Muscle of leg (tissue), 3 donors: ENCODE measurements at regions not wholly inside any gene's neighbourhood (a gene's known extent, or its start where the extent isn't known, plus 50 kb on each side); places are given as distances from the start of the nearest gene placed in this dataset.
"Not testable (repeated sequence)": the region's sequence is repeated elsewhere in the genome, so short reads cannot be mapped to it uniquely, and the experiment has no call there.

Source experiments
- DNase-seq: peaks from one replicate; pipeline ENCODE4 v3.0.0; 2013
- H3K27ac ChIP-seq: one replicate; pipeline ENCODE4 v1.5.1; 2013; ENCODE audit warnings: mild to moderate bottlenecking, low read length, control low read depth
- H3K27me3 ChIP-seq: one replicate; pipeline ENCODE4 v1.6.1; 2013; ENCODE audit warnings: low read length; ENCODE audit not compliant: control insufficient read depth, insufficient read depth
- H3K36me3 ChIP-seq: one replicate; pipeline ENCODE4 v1.6.1; 2013; ENCODE audit warnings: low read length; ENCODE audit not compliant: control insufficient read depth, insufficient read depth
- H3K4me1 ChIP-seq: one replicate; pipeline ENCODE4 v1.6.1; 2013; ENCODE audit warnings: low read length; ENCODE audit not compliant: control insufficient read depth, insufficient read depth
- H3K4me3 ChIP-seq: one replicate; pipeline ENCODE4 v1.5.1; 2013; ENCODE audit warnings: low read length, control low read depth
- H3K9me3 ChIP-seq: replicated peaks from 2 replicates; pipeline ENCODE4 v1.6.1; 2013; ENCODE audit warnings: low read depth, low read length; ENCODE audit not compliant: control insufficient read depth
- WGBS: methylation state at CpG from one replicate; pipeline ENCODE4 v1.1.5; 2013; ENCODE audit warnings: missing lambda C conversion rate; ENCODE audit not compliant: insufficient coverage; 5-methylcytosine and 5-hydroxymethylcytosine counted together

GRCh38 chr12:131266591-131267467 lies 313.1 kb downstream of the ADGRD1 start:
- no peaks in the 10 kb centered on the region for H3K4me1 ChIP-seq
- H3K9me3 ChIP-seq = no peaks in the 10 kb centered on the region
- H3K27me3 ChIP-seq = peaks cover 6% of the 10 kb centered on the region
- 67% methylated on average over 16 of the region's 19 CpGs for WGBS
- H3K4me3 ChIP-seq = no peak overlapping the region
- no peak overlapping the region for H3K27ac ChIP-seq
- H3K36me3 ChIP-seq = no peaks in the 10 kb centered on the region
- DNase-seq = no peak

DNA sequence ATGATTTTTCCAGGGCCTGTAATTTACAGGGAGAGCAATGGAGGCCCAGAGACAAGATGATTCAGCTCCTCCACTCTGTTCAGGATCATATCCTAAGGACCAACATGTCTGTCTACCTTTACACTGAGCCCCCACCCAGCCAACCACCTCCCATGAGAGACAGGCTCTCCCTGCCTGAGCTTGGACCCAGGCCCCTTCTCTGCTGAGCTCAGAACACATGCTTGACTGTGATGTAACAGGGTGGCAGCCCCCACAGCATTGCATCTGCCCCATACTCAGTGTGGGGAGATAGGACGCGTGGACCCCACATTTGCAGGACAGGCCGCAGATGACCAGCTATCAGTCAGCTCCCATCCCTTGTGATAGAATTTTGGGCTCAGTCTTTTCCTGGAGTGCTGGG lies 313.9 kb downstream of the ADGRD1 start:
- 84% methylated on average over 3 of the region's 3 CpGs for WGBS
- no peak overlapping the region for H3K27ac ChIP-seq
- no peaks in the 10 kb centered on the region for H3K36me3 ChIP-seq

DNA sequence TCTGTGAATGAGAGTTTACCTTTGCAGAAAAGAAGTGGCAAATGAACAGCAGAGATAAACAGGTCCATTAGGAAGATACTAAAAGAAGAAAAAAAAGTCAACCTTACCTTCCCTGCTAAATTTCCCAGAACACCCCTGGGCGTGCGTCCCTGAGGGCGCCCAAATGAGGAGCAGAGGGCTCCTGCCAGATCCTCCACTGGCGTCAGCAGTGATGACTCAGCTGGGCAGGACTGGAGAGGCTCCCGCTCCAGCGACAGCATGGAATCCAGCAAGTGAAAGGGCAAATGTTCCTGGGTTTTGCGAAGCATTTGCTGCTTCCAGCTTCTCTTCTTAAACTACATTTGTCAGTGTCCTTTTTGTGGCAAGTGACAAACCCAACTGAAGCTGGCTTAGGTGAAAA lies 314.4 kb downstream of the ADGRD1 start:
- H3K36me3 ChIP-seq, H3K9me3 ChIP-seq, H3K4me1 ChIP-seq, H3K27me3 ChIP-seq, H3K27ac ChIP-seq, H3K4me3 ChIP-seq: not testable (repeated sequence)
- DNase-seq = peak; percentile 24
- no CpG with 5 or more reads among the region's 7 CpGs for WGBS

More for the DNA sequence above, 313.9 kb downstream of the ADGRD1 start:
- Histone ChIP-seq H3K27me3 (peaks cover 6% of the 10 kb centered on the region), H3K4me3 (no peak overlapping the region), H3K4me1 (no peaks in the 10 kb centered on the region), H3K9me3 (no peaks in the 10 kb centered on the region)
- no peak for DNase-seq

- H3K27ac ChIP-seq, H3K9me3 ChIP-seq, H3K4me1 ChIP-seq, H3K4me3 ChIP-seq, H3K27me3 ChIP-seq, H3K36me3 ChIP-seq, DNase-seq: not testable (repeated sequence)
- WGBS = no CpG with 5 or more reads among the region's 4 CpGs
Measured at GRCh38 chr12:131268571-131268970, 314.9 kb downstream of the ADGRD1 start.

DNA sequence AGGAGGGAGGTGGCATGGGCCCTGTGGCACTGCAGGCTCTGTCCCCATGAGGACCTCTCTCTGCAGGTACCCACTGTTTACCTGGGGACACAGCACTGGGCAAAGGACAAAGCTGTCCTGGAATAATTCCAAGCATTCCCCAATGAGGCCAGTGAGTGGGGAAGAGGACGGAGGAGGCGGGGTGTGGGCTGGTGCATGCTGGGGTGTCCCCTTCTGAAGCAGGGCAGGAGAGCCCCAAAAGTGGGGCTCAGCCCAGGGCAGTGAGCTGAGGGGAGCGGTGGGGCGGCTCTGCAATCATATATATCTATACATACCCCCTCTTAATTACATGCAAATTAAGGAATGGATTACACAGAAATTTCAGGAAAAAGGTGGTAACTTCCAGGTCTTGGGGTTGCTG lies 315.8 kb downstream of the ADGRD1 start:
- H3K9me3 ChIP-seq = no peaks in the 10 kb centered on the region
- H3K27me3 ChIP-seq = peaks cover 4% of the 10 kb centered on the region
- DNase-seq = no peak
- H3K4me1 ChIP-seq = no peaks in the 10 kb centered on the region
- no CpG with 5 or more reads among the region's 4 CpGs for WGBS
- H3K36me3 ChIP-seq = no peaks in the 10 kb centered on the region
- no peak overlapping the region for H3K4me3 ChIP-seq
- no peak overlapping the region for H3K27ac ChIP-seq

DNA sequence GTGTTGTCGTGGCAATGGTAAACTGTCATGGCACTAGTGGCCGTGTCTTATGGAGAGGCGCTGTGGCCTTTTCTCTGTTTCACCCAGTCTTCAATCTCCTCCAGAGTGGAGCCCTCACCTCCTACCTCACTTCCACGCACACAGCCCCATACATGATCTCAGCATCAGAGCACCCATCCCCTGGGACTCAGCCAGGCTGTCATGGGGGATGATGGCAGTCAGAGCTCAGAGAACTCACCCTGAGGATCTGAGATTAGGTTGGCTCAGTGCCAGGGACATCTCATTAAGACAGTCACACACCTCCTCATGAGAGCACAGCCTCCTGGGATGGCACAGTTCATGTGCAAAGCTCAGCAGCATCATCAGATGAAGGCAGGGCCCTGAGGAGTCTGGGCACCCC lies 316.3 kb downstream of the ADGRD1 start:
- H3K4me1 ChIP-seq, H3K27ac ChIP-seq, H3K36me3 ChIP-seq, H3K4me3 ChIP-seq, DNase-seq, H3K27me3 ChIP-seq, H3K9me3 ChIP-seq: not testable (repeated sequence)
- WGBS = 94% methylated on average over 3 of the region's 4 CpGs

- Histone ChIP-seq H3K27ac (no peak overlapping the region), H3K9me3 (no peaks in the 10 kb centered on the region), H3K27me3 (peaks cover 4% of the 10 kb centered on the region), H3K36me3 (no peaks in the 10 kb centered on the region), H3K4me1 (no peaks in the 10 kb centered on the region), H3K4me3 (no peak overlapping the region)
- no peak for DNase-seq
Measured at GRCh38 chr12:131271724-131272123, 318.0 kb downstream of the ADGRD1 start.

- H3K9me3 ChIP-seq, H3K4me1 ChIP-seq, H3K36me3 ChIP-seq, H3K4me3 ChIP-seq, H3K27me3 ChIP-seq, DNase-seq, H3K27ac ChIP-seq: not testable (repeated sequence)
- WGBS = 60% methylated on average over 1 of the region's 8 CpGs
Measured at GRCh38 chr12:131272283-131272814, 318.6 kb downstream of the ADGRD1 start.

DNA sequence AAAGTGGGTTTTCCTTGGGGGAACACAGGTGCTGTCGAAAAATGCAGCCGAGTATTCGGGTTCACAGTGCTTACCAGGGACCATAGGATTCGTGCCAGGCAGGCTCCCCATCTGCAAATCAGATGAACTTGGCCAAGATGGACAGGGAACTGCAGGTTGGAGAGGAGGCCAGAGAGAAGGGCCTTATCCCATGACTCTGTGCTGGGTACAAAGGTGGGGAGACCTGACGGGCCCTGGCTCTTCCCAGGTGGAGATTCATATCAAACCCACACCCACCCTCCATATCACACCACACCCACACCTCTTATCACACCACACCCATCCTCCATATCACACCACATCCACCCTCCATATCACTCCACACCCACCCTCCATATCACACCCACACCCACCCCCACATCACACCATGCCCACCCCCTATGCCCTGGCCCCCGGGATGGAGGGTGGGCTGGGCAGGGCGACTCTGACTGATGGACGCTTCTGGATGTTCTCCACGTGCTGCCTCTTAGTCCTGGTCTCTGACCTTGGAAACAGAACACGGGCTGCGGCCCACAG lies 319.7 kb downstream of the ADGRD1 start:
- Histone ChIP-seq H3K27ac (no peak overlapping the region), H3K4me1 (no peaks in the 10 kb centered on the region), H3K36me3 (no peaks in the 10 kb centered on the region), H3K9me3 (no peaks in the 10 kb centered on the region), H3K27me3 (no peaks in the 10 kb centered on the region), H3K4me3 (no peak overlapping the region)
- no peak for DNase-seq
- 75% methylated on average over 9 of the region's 11 CpGs for WGBS

DNA sequence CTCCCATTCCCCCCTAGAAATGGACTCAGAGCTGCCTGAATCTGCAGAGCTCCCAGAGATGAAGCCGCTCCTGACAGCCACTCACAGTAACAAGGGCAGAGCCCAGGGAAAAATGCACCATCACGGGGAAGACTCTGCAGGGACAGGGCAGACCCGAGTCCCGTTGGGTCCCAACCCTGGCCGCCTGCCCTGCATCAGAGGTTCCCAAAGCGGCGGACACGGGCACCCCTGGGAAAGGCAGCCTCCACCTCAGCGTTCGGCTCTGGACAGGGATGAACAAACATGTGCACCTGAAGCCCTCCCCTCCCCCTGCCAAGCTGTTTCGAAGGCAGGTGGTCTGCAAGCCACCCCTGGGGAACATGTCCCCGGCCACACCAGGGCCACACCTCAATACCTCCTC lies 320.4 kb downstream of the ADGRD1 start:
- Histone ChIP-seq H3K4me1 (no peaks in the 10 kb centered on the region), H3K36me3 (no peaks in the 10 kb centered on the region), H3K27me3 (no peaks in the 10 kb centered on the region), H3K4me3 (no peak overlapping the region), H3K27ac (no peak overlapping the region), H3K9me3 (no peaks in the 10 kb centered on the region)
- no peak for DNase-seq
- WGBS = 78% methylated on average over 11 of the region's 12 CpGs
